HG02642 (cell line): ENCODE measurements at regions not wholly inside any gene's neighbourhood (a gene's known extent, or its start where the extent isn't known, plus 50 kb on each side); places are given as distances from the start of the nearest gene placed in this dataset.

ENCODE experiments used
- ATAC-seq: cut with Tn5 transposase; IDR thresholded peaks from one replicate; pipeline ENCODE4 v1.9.1; 2021; ENCODE audit warnings: mild to moderate bottlenecking; ENCODE audit not compliant: unreplicated experiment, poor library complexity

DNA sequence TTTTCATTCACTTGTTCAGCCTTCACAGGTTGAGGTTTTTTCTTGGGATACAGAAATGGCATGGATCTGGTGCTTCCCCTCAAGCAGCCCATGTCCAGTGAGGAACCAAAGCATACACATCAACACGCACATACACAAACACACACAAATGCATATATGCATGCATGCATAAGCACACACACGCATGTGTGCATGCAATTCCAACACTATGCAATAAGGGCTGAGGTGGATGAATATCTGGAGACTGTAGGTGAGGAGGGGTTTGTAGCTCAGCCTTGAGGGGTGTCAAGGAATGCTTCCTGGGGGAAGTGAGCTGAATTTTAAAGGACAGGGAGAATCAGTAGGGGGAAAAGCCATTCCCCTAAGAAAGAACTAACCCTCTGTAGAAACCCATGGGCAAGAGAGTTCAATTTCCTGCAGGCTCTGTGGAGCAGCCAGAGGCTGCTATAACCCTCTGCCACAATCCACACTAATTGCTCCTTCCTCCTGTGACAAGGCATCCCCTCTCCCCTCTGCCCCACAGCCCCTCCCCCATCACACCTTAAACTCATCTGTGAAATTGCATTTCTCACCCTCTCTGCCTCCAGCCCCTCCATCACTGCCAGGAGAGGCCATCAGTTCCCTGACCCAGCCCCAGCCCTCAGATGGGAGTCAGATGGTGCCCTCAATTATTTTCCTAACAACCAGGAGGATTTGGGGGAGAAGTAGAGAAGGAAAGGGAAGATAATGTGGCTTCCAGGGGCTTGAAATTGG, 316.4 kb downstream of the RPS24 start:
- ATAC-seq, result no peak

DNA sequence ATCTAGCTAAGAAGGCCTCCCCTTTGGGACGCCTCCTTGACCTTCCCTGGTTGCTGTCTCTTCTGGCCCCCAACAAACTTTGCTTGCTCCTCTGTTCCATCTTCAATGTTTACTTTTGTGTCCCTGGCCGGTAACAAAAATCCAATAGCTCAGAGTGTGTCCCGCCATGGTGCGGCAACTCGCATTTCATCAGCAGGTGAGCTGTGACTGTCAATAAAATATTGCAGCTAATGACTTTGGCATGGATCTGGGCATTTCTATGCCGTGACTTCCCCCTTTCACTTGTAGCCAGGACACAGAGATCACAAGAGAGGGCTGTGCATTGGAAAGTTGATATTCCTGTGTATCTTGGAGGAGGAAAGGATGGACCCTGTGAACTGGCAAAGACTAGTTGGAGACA, 317.6 kb downstream of the RPS24 start:
- ATAC-seq, result no peak

- ATAC-seq, result no peak
Measured at GRCh38 chr10:78351809-78352208, 318.1 kb downstream of the RPS24 start.

DNA sequence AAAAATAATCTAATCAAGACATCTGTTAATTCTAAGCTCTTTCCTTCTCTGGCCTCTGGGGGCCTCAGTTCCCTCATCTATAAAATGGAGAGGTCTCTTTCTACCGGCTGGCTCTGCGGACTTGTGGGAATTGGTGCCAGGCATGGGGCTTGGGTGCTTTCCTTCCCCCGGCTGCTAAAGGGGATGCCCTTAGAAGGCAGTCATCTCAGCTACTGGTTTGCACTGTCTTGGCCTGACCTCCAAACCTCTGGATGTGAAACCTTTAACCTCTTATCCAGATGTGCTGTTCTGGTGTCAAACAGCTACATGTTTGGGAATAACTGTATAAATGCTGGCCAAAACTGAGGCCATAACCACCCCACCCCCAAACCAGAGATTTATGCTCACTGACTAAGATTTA, 320.0 kb downstream of the RPS24 start:
- no peak for ATAC-seq

GRCh38 chr10:78354101-78354500, 320.4 kb downstream of the RPS24 start:
- no peak for ATAC-seq

DNA sequence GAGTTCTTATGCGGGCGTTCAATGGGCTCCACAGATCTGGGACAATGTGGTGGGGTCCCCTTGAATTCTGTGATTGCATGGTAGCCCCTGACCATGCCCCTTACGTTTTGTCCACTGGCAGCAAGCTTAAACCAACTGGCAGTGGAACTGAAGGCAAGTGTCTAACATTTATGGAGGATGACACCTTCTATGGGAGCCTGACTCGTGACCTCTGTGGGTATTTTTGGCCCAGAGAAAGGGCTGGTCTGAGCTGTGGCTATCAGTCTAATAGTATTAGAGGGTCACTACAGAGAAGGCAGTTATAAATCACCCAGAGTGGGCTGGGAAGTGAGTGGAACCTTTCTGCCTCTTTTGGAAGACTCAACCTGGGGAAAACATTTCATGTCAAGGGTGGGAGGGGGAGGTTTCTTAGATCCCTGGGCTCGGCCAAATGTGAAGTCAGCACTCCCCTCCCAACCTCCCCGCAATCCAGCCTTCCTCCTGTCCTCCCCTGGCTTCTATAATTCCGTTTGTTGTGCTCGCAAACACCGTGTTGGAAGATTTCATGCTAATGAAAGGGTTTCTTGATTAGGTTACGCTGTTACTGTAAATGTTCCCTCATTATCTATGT, 322.7 kb downstream of the RPS24 start:
- ATAC-seq, result no peak

DNA sequence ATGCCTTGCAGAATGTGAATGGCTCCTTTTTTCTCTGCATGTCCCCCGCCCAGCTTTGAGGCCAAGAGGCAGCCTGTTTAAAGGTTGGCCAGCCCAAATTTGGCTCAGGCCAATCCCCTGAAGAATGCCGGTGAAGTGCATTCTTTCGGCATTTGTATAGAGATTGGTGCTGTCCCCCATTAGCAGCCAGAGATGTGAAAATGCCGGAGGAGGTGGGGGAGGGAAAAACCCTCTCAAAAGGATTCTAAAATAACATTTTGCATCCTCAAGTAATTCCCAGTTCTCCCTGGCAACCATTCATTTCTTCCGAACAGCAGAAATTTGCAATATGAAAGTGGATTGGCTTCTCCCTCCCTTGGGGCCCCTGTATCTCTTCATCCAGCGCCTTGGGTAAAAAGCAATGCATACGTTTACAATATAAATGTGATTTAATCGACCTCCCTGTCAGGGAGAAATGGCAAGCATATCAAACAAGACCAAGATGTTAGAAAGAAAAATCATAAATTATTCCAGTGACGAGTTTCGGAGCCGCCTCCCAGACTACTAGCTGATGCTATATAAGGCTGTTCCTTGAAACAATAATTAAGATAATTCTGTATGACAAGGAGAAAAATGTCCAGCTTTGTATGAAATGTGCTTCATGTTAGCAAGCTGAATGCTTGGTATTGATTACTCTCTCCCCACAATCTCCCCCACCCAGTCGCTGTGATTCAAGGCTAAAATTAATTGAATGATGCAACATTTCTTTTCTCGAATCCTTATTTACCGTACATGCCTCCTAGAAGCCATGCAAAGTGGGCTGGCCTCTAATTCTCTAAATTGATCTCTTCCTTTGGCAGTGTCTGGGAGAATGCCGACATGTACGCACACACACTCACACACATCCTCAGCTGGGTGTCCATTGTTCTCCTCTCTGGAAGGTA, 323.7 kb downstream of the RPS24 start:
- no peak for ATAC-seq

- ATAC-seq, result no peak
Measured at GRCh38 chr10:78358351-78358750, 324.7 kb downstream of the RPS24 start.

- no peak for ATAC-seq
Measured at GRCh38 chr10:78358982-78359381, 325.3 kb downstream of the RPS24 start.

GRCh38 chr10:78359640-78360091, 326.0 kb downstream of the RPS24 start:
- ATAC-seq, result no peak

DNA sequence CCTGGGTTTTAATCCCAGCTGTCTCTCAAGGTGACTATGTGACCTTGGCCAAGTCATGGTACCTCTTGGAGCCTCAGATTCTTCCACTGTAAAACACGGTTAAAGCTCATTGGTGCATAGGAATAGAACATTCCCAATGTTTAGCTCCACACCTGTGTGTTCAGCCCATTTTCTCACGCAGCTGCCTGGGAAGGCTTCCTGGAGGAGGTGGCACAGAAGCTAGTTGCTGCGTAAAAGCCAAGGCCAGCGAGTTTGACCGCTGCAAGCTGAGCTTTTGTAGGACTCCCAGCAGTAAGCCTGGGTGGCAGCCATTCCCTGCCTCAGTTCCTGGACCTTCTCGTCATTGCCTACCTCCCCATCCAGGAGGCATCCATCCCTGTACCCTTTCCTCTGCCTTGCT, 326.6 kb downstream of the RPS24 start:
- ATAC-seq, result no peak

GRCh38 chr10:78361031-78361430, 327.4 kb downstream of the RPS24 start:
- ATAC-seq, result no peak

DNA sequence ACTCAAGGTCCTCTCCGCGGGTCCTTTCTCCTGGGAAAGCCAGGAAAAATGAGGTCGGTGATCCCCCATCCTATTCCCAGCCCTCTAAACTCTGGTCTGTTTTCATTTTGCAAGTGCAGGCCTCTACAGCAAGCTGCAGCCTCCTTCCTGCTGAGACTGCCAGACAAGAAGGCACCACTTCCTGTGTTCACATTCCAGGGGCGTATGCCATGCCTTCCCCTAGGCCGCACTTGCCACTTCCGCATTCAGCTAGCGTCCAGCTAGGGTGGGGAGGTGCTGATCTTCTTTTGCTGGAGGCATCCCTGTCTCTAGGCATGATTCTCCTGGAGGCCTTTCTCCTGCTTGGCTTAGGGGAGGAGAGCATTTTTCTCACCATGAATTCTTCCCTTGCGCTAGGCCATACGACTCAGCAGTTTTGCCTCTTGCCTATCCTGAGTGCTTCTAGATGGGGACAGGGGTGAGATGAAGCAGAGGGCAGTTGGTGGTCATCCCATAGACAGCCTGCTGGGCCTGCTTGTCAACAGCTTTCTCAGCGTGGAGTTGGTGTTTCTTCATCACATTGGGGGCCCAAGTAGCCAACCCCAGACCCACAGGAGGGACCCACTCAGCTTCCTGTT, 328.9 kb downstream of the RPS24 start:
- no peak for ATAC-seq

- no peak for ATAC-seq
Measured at GRCh38 chr10:78363190-78363589, 329.5 kb downstream of the RPS24 start.

GRCh38 chr10:78365694-78366093, 332.0 kb downstream of the RPS24 start:
- no peak for ATAC-seq

GRCh38 chr10:78366663-78367411, 333.2 kb downstream of the RPS24 start:
- no peak for ATAC-seq

DNA sequence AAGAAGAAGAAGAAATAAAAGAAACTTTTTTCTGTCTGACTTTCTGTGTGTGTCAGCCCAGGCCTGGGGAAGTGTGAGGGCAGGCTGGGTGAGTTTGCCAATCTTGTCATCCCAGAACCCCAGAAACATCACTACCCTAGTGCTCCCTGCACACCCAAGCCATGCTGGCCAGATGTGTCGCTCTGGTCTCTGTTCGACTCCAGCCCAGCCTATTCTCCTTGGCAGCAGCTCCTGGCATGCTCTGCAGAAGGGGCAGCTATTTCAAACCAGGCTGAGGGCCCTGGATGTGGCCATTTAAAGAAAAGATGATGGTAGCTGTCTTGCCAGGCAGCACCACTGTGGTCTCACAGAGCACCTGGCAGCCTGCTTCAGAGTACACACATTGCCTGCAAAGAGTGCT, 334.1 kb downstream of the RPS24 start:
- ATAC-seq, result no peak

GRCh38 chr10:78371136-78371535, 337.5 kb downstream of the RPS24 start:
- no peak for ATAC-seq

GRCh38 chr10:78372806-78373205, 339.1 kb downstream of the RPS24 start:
- ATAC-seq, result no peak
